ENCODE measurements at regions not wholly inside any gene's neighbourhood (a gene's known extent, or its start where the extent isn't known, plus 50 kb on each side); places are given as distances from the start of the nearest gene placed in this dataset.

DNA sequence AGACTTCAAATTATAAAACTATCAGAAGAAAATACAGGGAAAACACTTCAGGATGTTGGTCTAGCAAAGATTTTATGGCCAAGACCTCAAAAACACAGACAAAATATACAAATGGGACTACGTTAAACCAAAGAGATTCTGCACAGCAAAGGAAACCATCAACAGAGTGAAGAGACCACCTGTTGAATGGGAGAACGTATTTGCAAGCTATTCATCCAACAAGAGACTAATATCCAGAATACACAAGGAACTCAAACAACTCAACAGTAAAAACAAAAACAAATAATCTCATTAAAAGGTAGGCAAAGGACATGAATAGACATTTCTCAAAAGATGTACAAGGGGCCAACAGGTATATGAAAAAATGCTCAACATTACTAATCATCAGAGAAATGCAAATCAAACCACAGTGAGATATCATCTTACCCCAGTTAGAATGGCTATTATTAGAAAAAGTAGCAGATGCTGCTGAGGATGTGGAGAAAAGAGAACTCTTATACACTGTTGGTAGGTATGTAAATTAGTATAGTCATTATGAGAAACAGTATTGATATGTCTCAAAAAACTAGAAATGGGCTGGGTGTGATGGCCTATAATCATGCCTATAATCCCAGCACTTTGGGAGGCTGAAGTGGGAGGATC is 112.6 kb downstream of the LRIG2 start:
- TF ChIP-seq, protein P1, sequence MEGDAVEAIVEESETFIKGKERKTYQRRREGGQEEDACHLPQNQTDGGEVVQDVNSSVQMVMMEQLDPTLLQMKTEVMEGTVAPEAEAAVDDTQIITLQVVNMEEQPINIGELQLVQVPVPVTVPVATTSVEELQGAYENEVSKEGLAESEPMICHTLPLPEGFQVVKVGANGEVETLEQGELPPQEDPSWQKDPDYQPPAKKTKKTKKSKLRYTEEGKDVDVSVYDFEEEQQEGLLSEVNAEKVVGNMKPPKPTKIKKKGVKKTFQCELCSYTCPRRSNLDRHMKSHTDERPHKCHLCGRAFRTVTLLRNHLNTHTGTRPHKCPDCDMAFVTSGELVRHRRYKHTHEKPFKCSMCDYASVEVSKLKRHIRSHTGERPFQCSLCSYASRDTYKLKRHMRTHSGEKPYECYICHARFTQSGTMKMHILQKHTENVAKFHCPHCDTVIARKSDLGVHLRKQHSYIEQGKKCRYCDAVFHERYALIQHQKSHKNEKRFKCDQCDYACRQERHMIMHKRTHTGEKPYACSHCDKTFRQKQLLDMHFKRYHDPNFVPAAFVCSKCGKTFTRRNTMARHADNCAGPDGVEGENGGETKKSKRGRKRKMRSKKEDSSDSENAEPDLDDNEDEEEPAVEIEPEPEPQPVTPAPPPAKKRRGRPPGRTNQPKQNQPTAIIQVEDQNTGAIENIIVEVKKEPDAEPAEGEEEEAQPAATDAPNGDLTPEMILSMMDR (conservative IDR thresholded peaks at IDR 0.05; ENCODE audit: low read depth, low read length), result no peak
- TF ChIP-seq EZH2 (IDR thresholded peaks at IDR 0.05; ENCODE audit: borderline replicate concordance, low read depth, low read length, poor library complexity, severe bottlenecking), result no peak
